ENCODE measurements at regions not wholly inside any gene's neighbourhood (a gene's known extent, or its start where the extent isn't known, plus 50 kb on each side); places are given as distances from the start of the nearest gene placed in this dataset.

DNA sequence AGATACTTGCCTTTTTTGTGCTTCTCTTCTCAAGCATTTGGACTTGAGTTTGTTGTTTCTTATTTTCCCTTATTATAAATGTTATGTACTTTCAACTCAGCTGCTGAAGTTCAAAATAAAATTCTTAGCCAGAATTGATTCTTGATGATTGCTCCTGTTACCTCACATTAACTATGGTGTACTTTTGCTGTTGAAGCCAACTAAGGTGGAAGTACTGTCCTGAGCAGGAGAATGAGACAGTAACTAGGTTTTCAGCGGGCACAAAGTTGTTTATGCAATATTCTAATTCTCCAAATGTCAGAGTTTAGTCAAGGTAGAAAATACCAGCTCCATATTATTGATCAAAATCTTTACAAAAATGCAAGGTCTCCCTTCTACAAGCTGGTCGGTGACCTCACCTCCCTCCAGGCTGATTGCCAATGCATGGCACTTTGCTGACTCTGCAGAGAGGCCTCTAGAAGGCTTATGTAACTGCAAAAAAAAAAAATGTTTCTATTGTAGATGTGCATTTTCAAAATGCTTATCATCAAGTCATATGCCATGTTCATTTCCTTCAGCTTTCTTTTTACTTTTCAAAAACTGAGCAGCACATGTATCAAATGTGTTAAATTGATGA, 1783.5 kb upstream of the WWC1 start (continued):
- TF ChIP-seq TFDP2 (CRISPR knock-in tag; IDR thresholded peaks at IDR 0.05) (no peak), ZNF180 (CRISPR knock-in tag; IDR thresholded peaks at IDR 0.05; ENCODE audit: borderline replicate concordance, low read depth) (no peak)
- TF ChIP-seq, protein P1, sequence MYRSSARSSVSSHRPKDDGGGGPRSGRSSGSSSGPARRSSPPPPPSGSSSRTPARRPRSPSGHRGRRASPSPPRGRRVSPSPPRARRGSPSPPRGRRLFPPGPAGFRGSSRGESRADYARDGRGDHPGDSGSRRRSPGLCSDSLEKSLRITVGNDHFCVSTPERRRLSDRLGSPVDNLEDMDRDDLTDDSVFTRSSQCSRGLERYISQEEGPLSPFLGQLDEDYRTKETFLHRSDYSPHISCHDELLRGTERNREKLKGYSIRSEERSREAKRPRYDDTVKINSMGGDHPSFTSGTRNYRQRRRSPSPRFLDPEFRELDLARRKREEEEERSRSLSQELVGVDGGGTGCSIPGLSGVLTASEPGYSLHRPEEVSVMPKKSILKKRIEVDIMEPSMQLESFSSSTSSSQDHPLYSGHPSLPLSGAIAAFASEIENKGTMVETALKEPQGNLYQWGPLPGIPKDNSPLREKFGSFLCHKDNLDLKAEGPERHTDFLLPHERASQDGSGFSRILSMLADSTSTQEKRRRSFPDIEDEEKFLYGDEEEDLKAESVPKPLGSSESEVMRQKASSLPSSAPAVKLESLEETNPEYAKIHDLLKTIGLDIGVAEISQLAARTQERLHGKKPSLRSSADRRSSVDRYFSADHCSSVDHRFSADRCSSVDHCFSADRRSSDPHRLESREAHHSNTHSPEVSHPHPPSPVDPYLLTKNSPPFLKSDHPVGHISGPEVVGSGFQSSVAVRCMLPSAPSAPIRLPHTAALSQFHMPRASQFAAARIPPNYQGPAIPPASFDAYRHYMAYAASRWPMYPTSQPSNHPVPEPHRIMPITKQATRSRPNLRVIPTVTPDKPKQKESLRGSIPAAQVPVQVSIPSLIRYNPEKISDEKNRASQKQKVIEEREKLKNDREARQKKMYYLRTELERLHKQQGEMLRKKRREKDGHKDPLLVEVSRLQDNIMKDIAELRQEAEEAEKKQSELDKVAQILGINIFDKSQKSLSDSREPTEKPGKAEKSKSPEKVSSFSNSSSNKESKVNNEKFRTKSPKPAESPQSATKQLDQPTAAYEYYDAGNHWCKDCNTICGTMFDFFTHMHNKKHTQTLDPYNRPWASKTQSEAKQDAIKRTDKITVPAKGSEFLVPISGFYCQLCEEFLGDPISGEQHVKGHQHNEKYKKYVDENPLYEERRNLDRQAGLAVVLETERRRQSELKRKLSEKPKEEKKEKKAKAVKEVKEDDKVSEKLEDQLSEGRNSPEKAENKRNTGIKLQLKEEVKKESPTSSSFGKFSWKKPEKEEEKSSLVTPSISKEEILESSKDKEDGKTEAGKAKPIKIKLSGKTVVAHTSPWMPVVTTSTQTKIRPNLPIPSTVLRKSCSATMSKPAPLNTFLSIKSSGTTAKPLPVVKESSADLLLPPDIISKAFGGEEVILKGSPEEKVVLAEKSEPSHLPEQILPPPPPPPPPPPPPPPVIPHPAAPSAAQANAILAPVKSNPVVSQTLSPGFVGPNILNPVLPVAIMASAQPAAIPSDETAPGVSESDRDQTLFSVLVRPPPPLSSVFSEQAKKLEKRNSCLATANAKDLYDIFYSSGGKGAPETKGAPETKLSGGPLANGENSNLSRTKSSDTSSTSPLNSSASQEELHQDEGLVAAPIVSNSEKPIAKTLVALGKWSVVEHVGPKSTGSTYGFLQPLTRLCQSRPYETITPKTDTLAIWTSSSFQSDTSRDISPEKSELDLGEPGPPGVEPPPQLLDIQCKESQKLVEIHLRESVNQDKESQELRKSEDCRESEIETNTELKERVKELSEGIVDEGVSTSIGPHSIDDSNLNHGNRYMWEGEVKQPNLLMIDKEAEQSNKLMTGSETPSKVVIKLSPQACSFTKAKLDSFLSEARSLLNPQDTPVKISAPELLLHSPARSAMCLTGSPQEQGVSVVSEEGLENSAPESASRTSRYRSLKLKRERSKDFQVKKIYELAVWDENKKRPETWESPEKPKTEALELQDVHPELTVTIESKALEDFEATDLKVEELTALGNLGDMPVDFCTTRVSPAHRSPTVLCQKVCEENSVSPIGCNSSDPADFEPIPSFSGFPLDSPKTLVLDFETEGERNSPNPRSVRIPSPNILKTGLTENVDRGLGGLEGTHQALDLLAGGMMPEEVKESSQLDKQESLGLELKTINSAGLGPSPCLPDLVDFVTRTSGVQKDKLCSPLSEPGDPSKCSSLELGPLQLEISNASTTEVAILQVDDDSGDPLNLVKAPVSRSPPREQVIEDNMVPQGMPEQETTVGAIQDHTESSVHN (CRISPR knock-in tag; IDR thresholded peaks at IDR 0.05): no peak
